CD14-positive monocyte (primary cell): ENCODE measurements at regions not wholly inside any gene's neighbourhood (a gene's known extent, or its start where the extent isn't known, plus 50 kb on each side); places are given as distances from the start of the nearest gene placed in this dataset. TPM values are rescaled to one million over a fixed set of nuclear protein-coding genes. Genes with fewer than 3 reads are reported as not detected.

ENCODE experiments used
- DNase-seq, 3 donors: peaks; one replicate each; pipeline ENCODE4 v3.0.0-alpha.2; 2011 to 2022
- H2AFZ ChIP-seq: 2 replicates; pipeline ENCODE4 v1.6.0; 2012; ENCODE audit warnings: mild to moderate bottlenecking, low read depth, low read length, inconsistent platforms; ENCODE audit not compliant: insufficient read depth, poor library complexity, severe bottlenecking
- H3K27ac ChIP-seq, 2 donors: 1 replicate in 1 of 2; 2 replicates in 1 of 2; pipeline ENCODE4 v1.5.1; 2012 to 2013; ENCODE audit warnings: low read length in 2 of 2, control low read depth in 1 of 2, inconsistent platforms in 1 of 2, low read depth in 1 of 2, mild to moderate bottlenecking in 1 of 2
- H3K27me3 ChIP-seq, 2 donors: one replicate each; pipeline versions ENCODE4 v1.6.0 to v1.6.1; 2011 to 2013; ENCODE audit warnings: low read length in 2 of 2; ENCODE audit not compliant: control insufficient read depth in 2 of 2, insufficient read depth in 2 of 2
- H3K36me3 ChIP-seq, 2 donors: replicated peaks in 1 of 2; 1 replicate in 1 of 2; 2 replicates in 1 of 2; pipeline versions ENCODE4 v1.5.1 to v1.6.1; 2012 to 2013; ENCODE audit warnings: low read length in 2 of 2, control low read depth in 1 of 2, inconsistent platforms in 1 of 2, mild to moderate bottlenecking in 1 of 2; ENCODE audit not compliant: insufficient read depth in 2 of 2, control insufficient read depth in 1 of 2
- H3K4me1 ChIP-seq, 2 donors: 1 replicate in 1 of 2; 2 replicates in 1 of 2; pipeline versions ENCODE4 v1.5.1 to v1.6.1; 2012 to 2013; ENCODE audit warnings: low read length in 2 of 2, control low read depth in 1 of 2, inconsistent platforms in 1 of 2, mild to moderate bottlenecking in 1 of 2, moderate library complexity in 1 of 2; ENCODE audit not compliant: insufficient read depth in 2 of 2, control insufficient read depth in 1 of 2
- H3K4me2 ChIP-seq: replicated peaks from 2 replicates; pipeline ENCODE3; 2012; ENCODE audit warnings: low read length, moderate library complexity, mild to moderate bottlenecking; ENCODE audit not compliant: poor library complexity, severe bottlenecking; ENCODE audit errors: extremely low read depth
- H3K4me3 ChIP-seq, 3 experiments: fragments of 200-600 bp in 1 of 3; sonication (generic) in 1 of 3; replicated peaks in 1 of 3; 1 replicate in 2 of 3; 2 replicates in 1 of 3; pipeline ENCODE4 v1.5.1; 2011 to 2013; ENCODE audit warnings: low read length in 3 of 3, mild to moderate bottlenecking in 3 of 3, control low read depth in 2 of 3, low read depth in 2 of 3, inconsistent platforms in 1 of 3, moderate library complexity in 1 of 3
- H3K79me2 ChIP-seq: 2 replicates; pipeline ENCODE4 v1.6.0; 2012; ENCODE audit warnings: mild to moderate bottlenecking, control low read depth, inconsistent platforms, low read length, moderate library complexity; ENCODE audit not compliant: insufficient read depth
- H3K9ac ChIP-seq: 2 replicates; pipeline ENCODE4 v1.6.0; 2017; ENCODE audit warnings: low read length, mild to moderate bottlenecking; ENCODE audit not compliant: insufficient read depth, poor library complexity, severe bottlenecking
- H3K9me3 ChIP-seq, 2 donors: replicated peaks in 1 of 2; 1 replicate in 1 of 2; 2 replicates in 1 of 2; pipeline versions ENCODE4 v1.5.1 to v1.6.1; 2012 to 2013; ENCODE audit warnings: low read length in 2 of 2, control low read depth in 1 of 2; ENCODE audit not compliant: control insufficient read depth in 1 of 2, insufficient read depth in 1 of 2
- H4K20me1 ChIP-seq: 2 replicates; pipeline ENCODE4 v1.6.0; 2012; ENCODE audit warnings: mild to moderate bottlenecking, low read length, control low read depth, moderate library complexity; ENCODE audit not compliant: insufficient read depth
- H3K27ac Mint-ChIP-seq, 7 donors: one replicate each; pipeline ENCODE4 v1.8.0; 2020; ENCODE audit warnings: mild to moderate bottlenecking in 7 of 7, mixed read lengths in 7 of 7, moderate library complexity in 6 of 7, inconsistent platforms in 2 of 7
- H3K27me3 Mint-ChIP-seq, 3 donors: one replicate each; pipeline ENCODE4 v1.8.0; 2021 to 2022; ENCODE audit warnings: low read depth in 3 of 3, mild to moderate bottlenecking in 3 of 3, mixed read lengths in 3 of 3, moderate library complexity in 3 of 3, inconsistent platforms in 1 of 3
- H3K36me3 Mint-ChIP-seq, 2 donors: one replicate each; pipeline ENCODE4 v1.8.0; 2020; ENCODE audit warnings: mixed read lengths in 2 of 2, inconsistent platforms in 1 of 2, mild to moderate bottlenecking in 1 of 2
- H3K4me1 Mint-ChIP-seq: one replicate; pipeline ENCODE4 v1.8.0; 2020; ENCODE audit warnings: mild to moderate bottlenecking, mixed read lengths
- H3K4me3 Mint-ChIP-seq, 2 donors: one replicate each; pipeline ENCODE4 v1.8.0; 2020; ENCODE audit warnings: mild to moderate bottlenecking in 2 of 2, mixed read lengths in 2 of 2, moderate library complexity in 1 of 2
- H3K9me3 Mint-ChIP-seq, 7 donors: one replicate each; pipeline ENCODE4 v1.8.0; 2020 to 2022; ENCODE audit warnings: mixed read lengths in 7 of 7, mild to moderate bottlenecking in 6 of 7, moderate library complexity in 6 of 7, inconsistent platforms in 2 of 7
- WGBS: methylation state at CpG from one replicate; pipeline ENCODE4 v1.1.5; 2013; ENCODE audit warnings: missing lambda C conversion rate; ENCODE audit not compliant: insufficient coverage; 5-methylcytosine and 5-hydroxymethylcytosine counted together
- intact Hi-C, 2 donors: fragments of 100-400 bp; cut with micrococcal nuclease; formaldehyde crosslinking; loops; one replicate each; pipeline versions ENCODE4 v1.15.0 to v1.15.1; 2023
- small RNA-seq: library from RNA; depleted of rRNA; stranded (forward); fragments of <200 nt; gene quantifications from one replicate; pipeline ENCODE3, GENCODE V24; 2012; ENCODE audit warnings: low read depth; ENCODE audit not compliant: insufficient read length
- TF ChIP-seq, protein P1 (sequence below): fragments of 200-600 bp; IDR thresholded peaks from one replicate; pipeline ENCODE4 v1.8.0; 2022; ENCODE audit warnings: antibody characterized with exemption, mild to moderate bottlenecking

DNA sequence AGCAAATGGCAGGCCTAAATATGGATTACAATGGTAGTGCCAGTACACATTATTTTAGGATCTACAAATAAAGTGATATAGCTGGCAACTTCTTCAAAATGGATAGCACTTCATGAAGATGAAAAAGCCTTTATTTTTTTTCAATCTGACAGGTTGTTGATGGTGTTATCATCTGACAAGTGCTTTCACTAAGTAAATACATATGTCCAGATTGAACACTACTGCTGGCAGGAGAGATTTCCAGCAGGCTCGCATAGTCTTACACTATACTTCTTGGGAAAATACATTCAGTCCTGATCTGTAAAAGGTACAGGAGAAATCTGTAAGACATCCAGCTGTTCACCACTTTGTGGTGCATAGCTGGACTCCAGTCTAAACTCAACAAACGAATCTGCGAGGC is 50.9 kb upstream of the ALCAM start:
- TF ChIP-seq, protein P1, sequence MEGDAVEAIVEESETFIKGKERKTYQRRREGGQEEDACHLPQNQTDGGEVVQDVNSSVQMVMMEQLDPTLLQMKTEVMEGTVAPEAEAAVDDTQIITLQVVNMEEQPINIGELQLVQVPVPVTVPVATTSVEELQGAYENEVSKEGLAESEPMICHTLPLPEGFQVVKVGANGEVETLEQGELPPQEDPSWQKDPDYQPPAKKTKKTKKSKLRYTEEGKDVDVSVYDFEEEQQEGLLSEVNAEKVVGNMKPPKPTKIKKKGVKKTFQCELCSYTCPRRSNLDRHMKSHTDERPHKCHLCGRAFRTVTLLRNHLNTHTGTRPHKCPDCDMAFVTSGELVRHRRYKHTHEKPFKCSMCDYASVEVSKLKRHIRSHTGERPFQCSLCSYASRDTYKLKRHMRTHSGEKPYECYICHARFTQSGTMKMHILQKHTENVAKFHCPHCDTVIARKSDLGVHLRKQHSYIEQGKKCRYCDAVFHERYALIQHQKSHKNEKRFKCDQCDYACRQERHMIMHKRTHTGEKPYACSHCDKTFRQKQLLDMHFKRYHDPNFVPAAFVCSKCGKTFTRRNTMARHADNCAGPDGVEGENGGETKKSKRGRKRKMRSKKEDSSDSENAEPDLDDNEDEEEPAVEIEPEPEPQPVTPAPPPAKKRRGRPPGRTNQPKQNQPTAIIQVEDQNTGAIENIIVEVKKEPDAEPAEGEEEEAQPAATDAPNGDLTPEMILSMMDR = no peak
- WGBS = no CpG with 5 or more reads among the region's 3 CpGs
- H3K4me3 Mint-ChIP-seq = no peak overlapping the region

GRCh38 chr3:105316331-105316730 is 50.4 kb upstream of the ALCAM start:
- H3K27me3 ChIP-seq = no peaks in the 10 kb centered on the region
- Mint-ChIP-seq H3K4me1 (peaks cover 3% of the 10 kb centered on the region), H3K27ac (no peak overlapping the region), H3K4me3 (no peak overlapping the region), H3K27me3 (no peaks in the 10 kb centered on the region), H3K9me3 (peaks cover 0 to 8% (median 5%) of the 10 kb centered on the region in 7 donors), H3K36me3 (no peaks in the 10 kb centered on the region)
- H3K79me2 ChIP-seq = no peaks in the 10 kb centered on the region
- H3K36me3 ChIP-seq = no peaks in the 10 kb centered on the region
- H3K27ac ChIP-seq = no peak overlapping the region
- H3K9me3 ChIP-seq = no peaks in the 10 kb centered on the region
- H2AFZ ChIP-seq = no peak overlapping the region
- TF ChIP-seq, protein P1 = no peak
- no peaks in the 10 kb centered on the region for H4K20me1 ChIP-seq
- no peak overlapping the region for H3K9ac ChIP-seq
- no CpG with 5 or more reads among the region's 2 CpGs for WGBS
- H3K4me3 ChIP-seq = no peak overlapping the region
- DNase-seq = no peak
- intact Hi-C loops = loop anchor here in 1 of 2 donors (10.0 kb wide), 1 partner anchor 48 kb away; the partner anchor contains the start of gene ALCAM
- H3K4me2 ChIP-seq = no peak overlapping the region
- no peaks in the 10 kb centered on the region for H3K4me1 ChIP-seq

More for the DNA sequence above, 50.9 kb upstream of the ALCAM start:
- Mint-ChIP-seq H3K27ac (no peak overlapping the region), H3K27me3 (no peaks in the 10 kb centered on the region), H3K36me3 (no peaks in the 10 kb centered on the region), H3K9me3 (peaks cover 0 to 13% (median 10%) of the 10 kb centered on the region in 7 donors), H3K4me1 (peaks cover 3% of the 10 kb centered on the region)
- Histone ChIP-seq H3K79me2 (no peaks in the 10 kb centered on the region), H3K4me3 (no peak overlapping the region), H3K4me2 (no peak overlapping the region), H3K36me3 (no peaks in the 10 kb centered on the region), H3K27me3 (no peaks in the 10 kb centered on the region), H2AFZ (no peak overlapping the region), H3K9ac (no peak overlapping the region), H3K4me1 (no peaks in the 10 kb centered on the region), H4K20me1 (no peaks in the 10 kb centered on the region), H3K9me3 (no peaks in the 10 kb centered on the region), H3K27ac (no peak overlapping the region)
- no peak for DNase-seq
- intact Hi-C loops = loop anchor here in 1 of 2 donors (10.0 kb wide), 1 partner anchor 49 kb away; the partner anchor contains the start of gene ALCAM

Small RNAs in the stretch of these regions (small RNA-seq; reads per million reads assigned to genes)
- gene MIR548AB = not detected
- gene NDUFA4P2 = not detected
- not detected for gene RNU1-43P
- not detected for gene RNU6-461P
- not detected for gene TUBBP11
